Gastrocnemius medialis (tissue), 4 donors: ENCODE measurements at regions not wholly inside any gene's neighbourhood (a gene's known extent, or its start where the extent isn't known, plus 50 kb on each side); places are given as distances from the start of the nearest gene placed in this dataset.

Experiments
- ATAC-seq, 2 donors: fragments of 150-250 bp; one replicate each; pipeline ENCODE4 v1.9.1; 2016
- DNase-seq, 2 donors: peaks; one replicate each; pipeline ENCODE4 v3.0.0-alpha.2; 2019
- H3K27ac ChIP-seq, 4 donors: fragments of 200-600 bp; sonication (generic); 1 replicate in 1 of 4; 2 replicates in 3 of 4; pipeline ENCODE4 v1.5.1; 2016 to 2018; ENCODE audit warnings: mild to moderate bottlenecking in 2 of 4, moderate library complexity in 1 of 4
- H3K27me3 ChIP-seq, 3 donors: fragments of 200-600 bp; sonication (generic) in 2 of 3; 1 replicate in 1 of 3; 2 replicates in 2 of 3; pipeline versions ENCODE4 v1.5.1 to v1.6.0; 2016 to 2019; ENCODE audit warnings: mild to moderate bottlenecking in 1 of 3, moderate library complexity in 1 of 3
- H3K36me3 ChIP-seq, 2 donors: fragments of 200-600 bp; sonication (generic) in 1 of 2; one replicate each; pipeline ENCODE4 v1.5.1; 2017 to 2018
- H3K4me1 ChIP-seq, 2 donors: fragments of 200-600 bp; sonication (generic) in 1 of 2; one replicate each; pipeline ENCODE4 v1.5.1; 2016 to 2017; ENCODE audit warnings: mild to moderate bottlenecking in 2 of 2
- H3K4me3 ChIP-seq, 4 donors: fragments of 200-600 bp; sonication (generic) in 3 of 4; 1 replicate in 1 of 4; 2 replicates in 3 of 4; pipeline ENCODE4 v1.5.1; 2016 to 2019; ENCODE audit warnings: mild to moderate bottlenecking in 2 of 4
- H3K9me3 ChIP-seq, 3 donors: fragments of 200-600 bp; sonication (generic) in 2 of 3; 1 replicate in 1 of 3; 2 replicates in 2 of 3; pipeline ENCODE4 v1.5.1; 2016 to 2019
- POLR2A ChIP-seq, 2 donors: fragments of 450-650 bp; IDR thresholded peaks; one replicate each; pipeline ENCODE4 v1.6.1; 2017; ENCODE audit warnings: antibody characterized with exemption in 2 of 2, mild to moderate bottlenecking in 2 of 2, moderate library complexity in 2 of 2
- in situ Hi-C, 4 donors: fragments of 200-750 bp; cut with MboI; loops; one replicate each; pipeline versions ENCODE4 v1.15.0 to v1.8.0; 2017; ENCODE audit warnings: low sequenced_read_pairs in 4 of 4
- intact Hi-C: fragments of 100-400 bp; cut with DNase I; formaldehyde crosslinking; loops from one replicate; pipeline ENCODE4 v1.15.1; 2023; ENCODE audit warnings: low total_unique reads
- TF ChIP-seq, protein P1 (sequence below), 5 experiments: fragments of 450-650 bp in 3 of 5; fragments of 200-600 bp in 2 of 5; sonication (generic) in 2 of 5; IDR thresholded peaks in 4 of 5; conservative IDR thresholded peaks in 1 of 5; 1 replicate in 4 of 5; 2 replicates in 1 of 5; pipeline ENCODE4 v1.5.1; 2016 to 2019; ENCODE audit warnings: antibody characterized with exemption in 5 of 5, mild to moderate bottlenecking in 3 of 5, moderate library complexity in 3 of 5

DNA sequence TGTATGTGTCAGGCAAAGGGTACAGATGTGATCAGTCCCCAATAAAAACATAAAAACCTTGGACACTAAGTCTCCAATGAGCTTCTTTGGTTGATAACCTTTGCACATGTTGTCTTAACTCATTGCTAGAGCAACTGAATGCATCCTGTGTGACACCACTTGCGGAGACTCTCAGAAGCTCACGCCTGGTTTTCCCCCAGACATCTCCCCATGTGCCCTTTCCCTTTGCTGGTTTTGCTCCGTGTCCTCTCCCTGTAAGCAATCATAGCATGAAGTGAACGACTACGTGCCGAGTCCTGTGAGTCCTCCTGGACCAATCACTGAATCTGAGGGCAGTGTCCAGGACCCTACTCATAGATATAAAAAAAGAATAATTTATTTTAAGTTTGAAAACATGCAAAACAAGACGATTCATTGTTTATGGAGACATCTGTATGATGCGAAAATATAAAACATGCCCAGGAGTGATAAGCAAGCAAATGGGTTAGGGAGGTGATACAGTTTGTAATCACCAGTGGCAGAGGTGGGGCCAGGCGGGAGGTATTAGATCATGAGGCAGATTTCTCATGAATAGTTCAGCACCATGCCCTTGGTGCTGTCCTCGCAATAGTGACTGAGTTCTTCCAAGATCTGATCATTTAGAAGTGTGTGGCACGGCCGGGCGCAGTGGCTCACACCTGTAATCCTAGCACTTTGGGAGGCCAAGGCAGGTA, 115.5 kb downstream of the MED10 start:
- DNase-seq (no peak), ATAC-seq (no peak)
- Histone ChIP-seq H3K36me3 (no peaks in the 10 kb centered on the region), H3K4me1 (no peaks in the 10 kb centered on the region), H3K27me3 (no peaks in the 10 kb centered on the region), H3K27ac (no peak overlapping the region), H3K4me3 (no peak overlapping the region), H3K9me3 (no peaks in the 10 kb centered on the region)
- intact Hi-C loops: no loop called here
- in situ Hi-C loops: no loop called here
- TF ChIP-seq, protein P1, sequence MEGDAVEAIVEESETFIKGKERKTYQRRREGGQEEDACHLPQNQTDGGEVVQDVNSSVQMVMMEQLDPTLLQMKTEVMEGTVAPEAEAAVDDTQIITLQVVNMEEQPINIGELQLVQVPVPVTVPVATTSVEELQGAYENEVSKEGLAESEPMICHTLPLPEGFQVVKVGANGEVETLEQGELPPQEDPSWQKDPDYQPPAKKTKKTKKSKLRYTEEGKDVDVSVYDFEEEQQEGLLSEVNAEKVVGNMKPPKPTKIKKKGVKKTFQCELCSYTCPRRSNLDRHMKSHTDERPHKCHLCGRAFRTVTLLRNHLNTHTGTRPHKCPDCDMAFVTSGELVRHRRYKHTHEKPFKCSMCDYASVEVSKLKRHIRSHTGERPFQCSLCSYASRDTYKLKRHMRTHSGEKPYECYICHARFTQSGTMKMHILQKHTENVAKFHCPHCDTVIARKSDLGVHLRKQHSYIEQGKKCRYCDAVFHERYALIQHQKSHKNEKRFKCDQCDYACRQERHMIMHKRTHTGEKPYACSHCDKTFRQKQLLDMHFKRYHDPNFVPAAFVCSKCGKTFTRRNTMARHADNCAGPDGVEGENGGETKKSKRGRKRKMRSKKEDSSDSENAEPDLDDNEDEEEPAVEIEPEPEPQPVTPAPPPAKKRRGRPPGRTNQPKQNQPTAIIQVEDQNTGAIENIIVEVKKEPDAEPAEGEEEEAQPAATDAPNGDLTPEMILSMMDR (IDR thresholded peaks at IDR 0.05 in 4 of 5, conservative IDR thresholded peaks at IDR 0.05 in 1 of 5): no peak
- no peak for TF ChIP-seq POLR2A (IDR thresholded peaks at IDR 0.05)

DNA sequence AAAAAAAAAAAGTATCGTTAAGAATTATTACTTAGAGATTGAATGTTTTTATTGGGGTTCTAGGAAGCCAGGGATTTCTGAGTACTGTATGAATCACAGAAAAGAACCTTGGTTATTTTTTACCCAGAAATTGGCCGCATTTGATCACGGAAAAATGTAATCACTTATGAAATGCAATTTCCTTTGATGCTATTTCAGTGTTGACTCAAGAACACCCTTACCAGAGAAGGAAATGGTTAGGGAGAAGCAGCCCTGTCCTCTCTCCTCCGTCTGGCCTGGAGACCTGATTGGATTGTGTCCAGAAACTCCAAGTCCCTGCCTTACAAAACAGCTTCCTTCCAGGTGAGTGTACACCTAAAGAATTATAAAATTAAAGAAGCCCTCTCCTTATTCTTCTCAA, 116.7 kb downstream of the MED10 start:
- H3K4me3 ChIP-seq: no peak overlapping the region
- H3K9me3 ChIP-seq: no peaks in the 10 kb centered on the region
- H3K4me1 ChIP-seq: no peaks in the 10 kb centered on the region
- no peaks in the 10 kb centered on the region for H3K27me3 ChIP-seq
- no peak overlapping the region for H3K27ac ChIP-seq
- H3K36me3 ChIP-seq: no peaks in the 10 kb centered on the region
- in situ Hi-C loops (no loop called here), intact Hi-C loops (no loop called here)
- TF ChIP-seq, protein P1 (IDR thresholded peaks at IDR 0.05 in 4 of 5, conservative IDR thresholded peaks at IDR 0.05 in 1 of 5): no peak
- no peak for TF ChIP-seq POLR2A (IDR thresholded peaks at IDR 0.05)
- ATAC-seq (no peak), DNase-seq (no peak)

DNA sequence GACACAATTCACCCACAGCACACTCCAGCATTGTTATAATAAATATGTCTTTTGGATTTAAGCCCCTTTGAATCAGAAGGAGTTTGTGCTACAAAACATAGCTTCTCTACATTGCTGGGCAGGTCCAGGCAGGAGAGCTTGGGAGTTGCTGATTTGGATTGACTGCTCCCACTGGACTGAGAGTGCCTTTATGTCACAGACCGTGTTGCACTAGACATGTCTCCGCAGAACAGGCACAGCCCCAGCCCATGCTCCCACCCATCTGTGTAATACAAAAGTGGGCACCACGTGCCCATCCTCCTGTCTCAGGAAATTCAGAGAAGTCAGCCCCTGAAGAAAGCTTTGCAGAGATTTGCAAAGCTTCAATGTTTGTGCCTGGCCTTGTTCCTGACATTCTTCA, 117.1 kb downstream of the MED10 start:
- H3K4me1 ChIP-seq: no peaks in the 10 kb centered on the region
- in situ Hi-C loops: no loop called here
- no peak for ATAC-seq

DNA sequence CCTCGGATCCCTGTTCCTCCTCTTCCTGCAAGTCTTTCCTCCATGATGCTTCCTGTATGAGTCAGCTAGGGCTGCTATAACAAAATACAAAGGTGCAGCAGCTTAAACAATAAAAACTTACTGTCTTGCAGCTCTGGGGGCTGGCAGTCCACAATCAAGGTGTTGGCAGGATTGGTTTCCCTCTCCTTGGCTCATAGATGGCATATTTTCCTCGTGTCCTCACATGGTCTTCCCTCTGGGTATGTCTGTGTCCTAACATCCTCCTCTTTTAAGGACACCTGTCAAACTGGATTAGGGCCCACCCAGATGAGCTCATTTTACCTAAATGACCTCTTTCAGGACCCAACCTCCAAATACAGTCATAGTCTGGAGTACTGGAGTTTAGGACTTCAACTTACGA, 117.5 kb downstream of the MED10 start:
- in situ Hi-C loops (no loop called here), intact Hi-C loops (no loop called here)
- TF ChIP-seq, protein P1 (IDR thresholded peaks at IDR 0.05 in 4 of 5, conservative IDR thresholded peaks at IDR 0.05 in 1 of 5): no peak
- no peak for TF ChIP-seq POLR2A (IDR thresholded peaks at IDR 0.05)
- ATAC-seq: no peak
- H3K27ac ChIP-seq: no peak overlapping the region
- no peaks in the 10 kb centered on the region for H3K36me3 ChIP-seq
- DNase-seq: no peak
- no peaks in the 10 kb centered on the region for H3K27me3 ChIP-seq
- no peaks in the 10 kb centered on the region for H3K9me3 ChIP-seq
- H3K4me1 ChIP-seq: no peaks in the 10 kb centered on the region
- no peak overlapping the region for H3K4me3 ChIP-seq

More for the DNA sequence above, 117.1 kb downstream of the MED10 start:
- Histone ChIP-seq H3K4me3 (no peak overlapping the region), H3K27me3 (no peaks in the 10 kb centered on the region), H3K27ac (no peak overlapping the region), H3K9me3 (no peaks in the 10 kb centered on the region), H3K36me3 (no peaks in the 10 kb centered on the region)
- TF ChIP-seq, protein P1 (IDR thresholded peaks at IDR 0.05 in 4 of 5, conservative IDR thresholded peaks at IDR 0.05 in 1 of 5): no peak
- no peak for TF ChIP-seq POLR2A (IDR thresholded peaks at IDR 0.05)
- intact Hi-C loops: no loop called here
- no peak for DNase-seq

DNA sequence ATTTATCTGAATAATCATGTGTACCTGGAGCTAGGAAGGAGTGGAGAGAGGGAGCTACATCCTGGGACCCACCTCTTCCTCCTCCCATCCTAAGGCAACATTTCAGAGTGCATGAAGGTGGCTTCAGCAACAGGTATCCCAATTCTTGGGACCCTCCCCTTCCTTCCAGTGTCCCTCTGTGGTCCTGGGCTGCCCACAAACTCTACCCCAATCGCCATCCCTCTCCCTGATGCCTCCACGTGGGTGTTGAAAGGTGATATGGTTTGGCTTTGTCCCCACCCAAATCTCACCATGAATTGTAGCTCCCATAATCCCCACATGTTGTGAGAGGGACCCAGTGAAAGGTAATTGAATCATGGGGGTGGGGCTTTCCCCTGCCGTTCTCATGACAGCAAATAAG, 121.4 kb downstream of the MED10 start:
- H3K27ac ChIP-seq: no peak overlapping the region
- TF ChIP-seq POLR2A (IDR thresholded peaks at IDR 0.05): no peak
- TF ChIP-seq, protein P1 (IDR thresholded peaks at IDR 0.05 in 4 of 5, conservative IDR thresholded peaks at IDR 0.05 in 1 of 5): no peak
- H3K36me3 ChIP-seq: no peaks in the 10 kb centered on the region
- no peak for DNase-seq
- H3K27me3 ChIP-seq: no peaks in the 10 kb centered on the region
- in situ Hi-C loops (no loop called here), intact Hi-C loops (no loop called here)
- ATAC-seq: no peak
- no peaks in the 10 kb centered on the region for H3K9me3 ChIP-seq
- no peak overlapping the region for H3K4me3 ChIP-seq
- no peaks in the 10 kb centered on the region for H3K4me1 ChIP-seq
